Activated T-helper 9 cell treated with anti-CD3 and anti-CD28 coated beads, Interleukin-2, amount 50 U/mL, for 16 hours (primary cell): ENCODE measurements at regions not wholly inside any gene's neighbourhood (a gene's known extent, or its start where the extent isn't known, plus 50 kb on each side); places are given as distances from the start of the nearest gene placed in this dataset.

ENCODE experiments used
- DNase-seq: peaks from one replicate; pipeline ENCODE4 v3.0.0-alpha.2; 2020; ENCODE audit warnings: low read depth

GRCh38 chr17:77684803-77685798 lies 273.4 kb upstream of the TNRC6C start:
- DNase-seq: no peak

- DNase-seq: no peak
These were observed 272.5 kb upstream of the TNRC6C start for GRCh38 chr17:77685881-77686486.

- DNase-seq: no peak
These were observed 271.6 kb upstream of the TNRC6C start for GRCh38 chr17:77686903-77687302.

- no peak for DNase-seq
These were observed 271.1 kb upstream of the TNRC6C start for GRCh38 chr17:77687417-77687816.

- DNase-seq: no peak
These were observed 270.6 kb upstream of the TNRC6C start for GRCh38 chr17:77687921-77688320.

GRCh38 chr17:77688369-77688768 lies 270.1 kb upstream of the TNRC6C start:
- no peak for DNase-seq

- no peak for DNase-seq
These were observed 268.0 kb upstream of the TNRC6C start for GRCh38 chr17:77690271-77691161.

GRCh38 chr17:77691216-77692085 lies 267.1 kb upstream of the TNRC6C start:
- DNase-seq: no peak

- DNase-seq: peak; percentile 6
These were observed 265.8 kb upstream of the TNRC6C start for GRCh38 chr17:77692571-77693161.

- DNase-seq: no peak
These were observed 265.2 kb upstream of the TNRC6C start for GRCh38 chr17:77693301-77693700.

- DNase-seq: no peak
These were observed 264.7 kb upstream of the TNRC6C start for GRCh38 chr17:77693776-77694175.

- no peak for DNase-seq
These were observed 263.8 kb upstream of the TNRC6C start for GRCh38 chr17:77694391-77695363.

GRCh38 chr17:77695386-77695785 lies 263.1 kb upstream of the TNRC6C start:
- DNase-seq: no peak

- DNase-seq: no peak
These were observed 262.3 kb upstream of the TNRC6C start for GRCh38 chr17:77696151-77696720.

GRCh38 chr17:77696721-77697460 lies 261.6 kb upstream of the TNRC6C start:
- no peak for DNase-seq

GRCh38 chr17:77697480-77698400 lies 260.8 kb upstream of the TNRC6C start:
- no peak for DNase-seq

- no peak for DNase-seq
These were observed 259.4 kb upstream of the TNRC6C start for GRCh38 chr17:77698903-77699623.
